Stimulated activated memory B cell treated with anti-CD40 and anti-IgM and Interleukin-4, amounts not matched to agents 10 μg/mL and 1 μg/mL and 100 μg/mL, for 72 hours (primary cell): ENCODE measurements at regions not wholly inside any gene's neighbourhood (a gene's known extent, or its start where the extent isn't known, plus 50 kb on each side); places are given as distances from the start of the nearest gene placed in this dataset.
"Not testable (repeated sequence)": the region's sequence is repeated elsewhere in the genome, so short reads cannot be mapped to it uniquely, and the experiment has no call there.

Experiments
- ATAC-seq: fragments of 150-1000 bp; cut with Tn5 transposase; 2 replicates; pipeline ENCODE4 v1.10.0; 2021
- H3K27ac Mint-ChIP-seq: one replicate; pipeline ENCODE4 v1.8.0; 2022; ENCODE audit warnings: mild to moderate bottlenecking, mixed read lengths
- H3K27me3 Mint-ChIP-seq: one replicate; pipeline ENCODE4 v1.8.0; 2022; ENCODE audit warnings: mixed read lengths
- H3K36me3 Mint-ChIP-seq: one replicate; pipeline ENCODE4 v1.8.0; 2022; ENCODE audit warnings: mixed read lengths
- H3K4me1 Mint-ChIP-seq: one replicate; pipeline ENCODE4 v1.8.0; 2022; ENCODE audit warnings: mixed read lengths
- H3K4me3 Mint-ChIP-seq: one replicate; pipeline ENCODE4 v1.8.0; 2022; ENCODE audit warnings: mild to moderate bottlenecking, moderate library complexity, mixed read lengths
- H3K9me3 Mint-ChIP-seq: one replicate; pipeline ENCODE4 v1.8.0; 2022; ENCODE audit warnings: mixed read lengths

GRCh38 chr10:42883993-42884983, 101.7 kb downstream of the BMS1 start:
- H3K9me3 Mint-ChIP-seq = peaks cover 15% of the 10 kb centered on the region
- no peak overlapping the region for H3K4me3 Mint-ChIP-seq
- no peaks in the 10 kb centered on the region for H3K36me3 Mint-ChIP-seq
- no peaks in the 10 kb centered on the region for H3K4me1 Mint-ChIP-seq
- ATAC-seq = no peak
- peaks cover 6% of the 10 kb centered on the region for H3K27me3 Mint-ChIP-seq
- no peak overlapping the region for H3K27ac Mint-ChIP-seq

GRCh38 chr10:42885491-42886270, 103.1 kb downstream of the BMS1 start:
- H3K4me1 Mint-ChIP-seq = no peaks in the 10 kb centered on the region
- peaks cover 15% of the 10 kb centered on the region for H3K9me3 Mint-ChIP-seq
- H3K4me3 Mint-ChIP-seq = no peak overlapping the region
- H3K36me3 Mint-ChIP-seq = no peaks in the 10 kb centered on the region
- no peak for ATAC-seq
- H3K27me3 Mint-ChIP-seq = peaks cover 7% of the 10 kb centered on the region
- no peak overlapping the region for H3K27ac Mint-ChIP-seq

GRCh38 chr10:42887734-42888503, 105.3 kb downstream of the BMS1 start:
- H3K27ac Mint-ChIP-seq = no peak overlapping the region
- H3K36me3 Mint-ChIP-seq = no peaks in the 10 kb centered on the region
- H3K9me3 Mint-ChIP-seq = peaks cover 3% of the 10 kb centered on the region
- no peaks in the 10 kb centered on the region for H3K4me1 Mint-ChIP-seq
- no peak overlapping the region for H3K4me3 Mint-ChIP-seq
- ATAC-seq = no peak
- H3K27me3 Mint-ChIP-seq = peaks cover 18% of the 10 kb centered on the region

DNA sequence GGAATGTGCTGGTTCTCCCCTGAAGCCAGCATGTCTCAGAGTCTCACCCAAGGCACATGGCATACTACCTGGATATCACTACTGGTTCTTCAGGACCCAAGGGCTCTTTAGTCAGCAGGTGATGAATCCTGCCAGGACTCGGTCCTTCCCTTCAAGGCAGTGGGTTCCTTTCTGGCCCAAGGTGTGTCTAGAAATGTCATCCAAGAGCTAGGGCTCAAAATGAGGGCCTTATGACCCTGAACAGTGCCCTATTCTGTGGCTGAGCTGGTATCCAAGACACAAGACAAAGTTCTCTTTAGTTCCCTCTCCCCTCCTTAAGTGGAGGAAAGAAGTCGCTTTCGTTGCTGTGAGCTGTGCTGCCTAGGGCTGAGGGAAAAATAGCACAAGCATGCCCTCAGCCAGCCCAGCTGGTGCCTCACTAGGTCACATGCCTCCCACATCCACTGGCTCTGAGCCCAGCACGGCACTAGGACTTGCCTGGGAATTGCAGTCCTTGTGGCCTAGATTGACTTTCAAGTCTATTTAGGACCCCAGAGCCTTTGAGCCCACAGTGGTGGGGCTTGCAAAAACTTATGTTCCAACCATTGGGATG, 106.0 kb downstream of the BMS1 start:
- Mint-ChIP-seq H3K27me3 (peaks cover 18% of the 10 kb centered on the region), H3K4me1 (no peaks in the 10 kb centered on the region), H3K4me3 (no peak overlapping the region), H3K36me3 (no peaks in the 10 kb centered on the region), H3K9me3 (peaks cover 3% of the 10 kb centered on the region), H3K27ac (no peak overlapping the region)
- no peak for ATAC-seq

DNA sequence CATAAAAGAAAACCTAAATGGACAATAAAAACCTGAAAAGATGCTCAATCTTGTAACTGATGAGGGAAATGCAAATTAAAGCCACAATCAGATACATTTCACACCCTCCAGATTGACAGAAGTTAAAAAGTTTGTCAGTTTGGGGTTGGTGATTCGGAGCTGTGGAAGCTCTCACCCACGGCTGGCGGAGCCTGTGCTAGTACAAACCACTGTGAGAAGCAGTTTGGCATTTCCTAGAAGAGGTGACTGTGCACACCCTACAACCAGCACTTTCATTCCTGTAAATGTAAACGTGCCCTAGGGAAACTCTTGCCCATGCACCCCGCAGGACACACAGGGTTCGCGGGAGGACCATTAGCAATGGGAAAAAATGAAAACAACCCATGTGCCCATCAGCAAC, 114.1 kb downstream of the BMS1 start:
- Mint-ChIP-seq H3K4me3 (no peak overlapping the region), H3K27ac (no peak overlapping the region), H3K36me3 (no peaks in the 10 kb centered on the region), H3K9me3 (peaks cover 8% of the 10 kb centered on the region), H3K27me3 (peaks cover 24% of the 10 kb centered on the region), H3K4me1 (no peaks in the 10 kb centered on the region)
- ATAC-seq = no peak

- no peaks in the 10 kb centered on the region for H3K4me1 Mint-ChIP-seq
- peak; percentile 12 for ATAC-seq
- H3K4me3 Mint-ChIP-seq = no peak overlapping the region
- peaks cover 8% of the 10 kb centered on the region for H3K9me3 Mint-ChIP-seq
- H3K36me3 Mint-ChIP-seq = no peaks in the 10 kb centered on the region
- peaks cover 23% of the 10 kb centered on the region for H3K27me3 Mint-ChIP-seq
- H3K27ac Mint-ChIP-seq = no peak overlapping the region
Observed at GRCh38 chr10:42898037-42898960, 115.7 kb downstream of the BMS1 start.

GRCh38 chr10:42899036-42899435, 116.4 kb downstream of the BMS1 start:
- no peak overlapping the region for H3K27ac Mint-ChIP-seq
- no peak for ATAC-seq
- no peaks in the 10 kb centered on the region for H3K36me3 Mint-ChIP-seq
- H3K4me3 Mint-ChIP-seq = no peak overlapping the region
- no peaks in the 10 kb centered on the region for H3K4me1 Mint-ChIP-seq
- peaks cover 23% of the 10 kb centered on the region for H3K27me3 Mint-ChIP-seq
- H3K9me3 Mint-ChIP-seq = peaks cover 8% of the 10 kb centered on the region

GRCh38 chr10:42900346-42900745, 117.8 kb downstream of the BMS1 start:
- not testable (repeated sequence) for H3K36me3 Mint-ChIP-seq, H3K4me1 Mint-ChIP-seq, H3K4me3 Mint-ChIP-seq, H3K27ac Mint-ChIP-seq, H3K9me3 Mint-ChIP-seq, ATAC-seq
- H3K27me3 Mint-ChIP-seq = peaks cover 23% of the 10 kb centered on the region

DNA sequence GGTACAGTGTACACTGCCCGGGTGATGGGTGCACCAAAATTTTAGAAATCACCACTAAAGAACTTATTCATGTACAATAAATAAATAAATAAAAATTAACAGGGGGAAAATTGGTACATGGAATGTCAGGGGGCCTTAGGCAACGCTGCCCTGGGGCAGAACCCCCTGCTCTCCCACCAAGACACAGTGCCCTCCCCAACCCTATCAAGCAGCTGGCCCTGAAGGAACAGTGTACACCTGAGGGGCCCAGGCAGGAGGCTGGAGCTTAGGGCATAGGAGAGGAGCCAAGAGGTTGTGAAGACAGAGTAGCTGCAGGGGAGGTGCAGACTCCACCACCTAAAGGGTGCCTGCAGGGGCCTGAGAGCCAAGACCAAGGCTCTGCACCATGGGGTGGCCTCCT, 128.8 kb downstream of the BMS1 start:
- Mint-ChIP-seq H3K9me3 (peaks cover 20% of the 10 kb centered on the region), H3K27ac (no peak overlapping the region), H3K4me3 (no peak overlapping the region), H3K4me1 (no peaks in the 10 kb centered on the region), H3K27me3 (no peaks in the 10 kb centered on the region), H3K36me3 (no peaks in the 10 kb centered on the region)
- ATAC-seq = no peak

- no peak overlapping the region for H3K4me3 Mint-ChIP-seq
- H3K4me1 Mint-ChIP-seq = no peaks in the 10 kb centered on the region
- no peaks in the 10 kb centered on the region for H3K36me3 Mint-ChIP-seq
- H3K27ac Mint-ChIP-seq = no peak overlapping the region
- no peak for ATAC-seq
- peaks cover 19% of the 10 kb centered on the region for H3K9me3 Mint-ChIP-seq
- no peaks in the 10 kb centered on the region for H3K27me3 Mint-ChIP-seq
Observed at GRCh38 chr10:42916974-42917373, 134.4 kb downstream of the BMS1 start.

DNA sequence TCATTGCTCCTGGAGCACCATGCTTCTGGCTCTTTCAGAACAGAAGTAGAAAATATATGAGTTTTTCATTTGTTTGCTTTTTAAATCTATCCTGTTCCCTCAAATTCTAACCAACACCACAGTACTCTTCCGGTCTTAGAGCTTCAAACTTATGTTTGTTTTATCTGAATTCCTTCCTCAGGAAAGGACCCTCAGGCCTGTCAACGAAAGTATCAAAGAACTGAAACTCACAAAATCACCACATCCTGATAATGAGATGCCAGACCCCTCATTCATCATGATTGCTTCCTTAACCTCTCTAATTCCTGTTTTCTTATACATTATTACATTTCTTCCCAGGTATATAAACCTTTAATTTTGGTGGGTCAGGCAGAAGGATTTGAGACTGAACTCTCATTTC, 135.2 kb downstream of the BMS1 start:
- Mint-ChIP-seq H3K9me3 (peaks cover 23% of the 10 kb centered on the region), H3K27me3 (no peaks in the 10 kb centered on the region), H3K4me1 (no peaks in the 10 kb centered on the region), H3K36me3 (no peaks in the 10 kb centered on the region), H3K4me3 (no peak overlapping the region), H3K27ac (no peak overlapping the region)
- no peak for ATAC-seq

- Mint-ChIP-seq H3K27me3 (no peaks in the 10 kb centered on the region), H3K4me1 (no peaks in the 10 kb centered on the region), H3K36me3 (no peaks in the 10 kb centered on the region), H3K9me3 (peaks cover 18% of the 10 kb centered on the region), H3K4me3 (no peak overlapping the region), H3K27ac (no peak overlapping the region)
- ATAC-seq = no peak
Observed at GRCh38 chr10:42921951-42922350, 139.4 kb downstream of the BMS1 start.

DNA sequence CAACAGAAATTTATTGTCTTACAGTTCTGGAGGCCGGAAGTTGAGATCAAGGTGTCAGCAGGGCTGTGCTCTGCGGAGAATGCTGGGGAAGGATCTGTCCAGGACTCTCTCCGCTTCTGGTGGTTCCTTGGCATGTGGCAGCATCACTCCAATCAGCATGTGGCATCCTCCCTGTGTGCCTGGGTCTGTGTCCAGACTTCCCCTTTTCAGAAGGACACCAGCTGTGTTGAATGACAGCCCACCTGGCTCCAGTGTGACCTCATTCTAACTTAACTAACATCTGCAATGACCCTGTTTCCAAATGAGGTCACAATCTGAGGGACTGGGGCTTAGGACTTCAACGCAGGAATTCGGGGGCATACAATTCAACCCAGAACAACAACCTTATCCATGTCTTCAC, 141.9 kb downstream of the BMS1 start:
- Mint-ChIP-seq H3K4me3 (no peak overlapping the region), H3K27ac (no peak overlapping the region), H3K4me1 (no peaks in the 10 kb centered on the region), H3K9me3 (peaks cover 13% of the 10 kb centered on the region), H3K36me3 (no peaks in the 10 kb centered on the region), H3K27me3 (peaks cover 17% of the 10 kb centered on the region)
- no peak for ATAC-seq

GRCh38 chr10:42926843-42927242, 144.2 kb downstream of the BMS1 start:
- H3K4me1 Mint-ChIP-seq = no peaks in the 10 kb centered on the region
- no peak overlapping the region for H3K27ac Mint-ChIP-seq
- H3K4me3 Mint-ChIP-seq = no peak overlapping the region
- no peak for ATAC-seq
- H3K27me3 Mint-ChIP-seq = peaks cover 41% of the 10 kb centered on the region
- H3K9me3 Mint-ChIP-seq = peaks cover 11% of the 10 kb centered on the region
- H3K36me3 Mint-ChIP-seq = no peaks in the 10 kb centered on the region
